OCI-M2 (cell line): ENCODE measurements at regions not wholly inside any gene's neighbourhood (a gene's known extent, or its start where the extent isn't known, plus 50 kb on each side); places are given as distances from the start of the nearest gene placed in this dataset.
"Not testable (repeated sequence)": the region's sequence is repeated elsewhere in the genome, so short reads cannot be mapped to it uniquely, and the experiment has no call there.

Experiments used
- DNase-seq: peaks from one replicate; lab custom pipeline; 2025; ENCODE audit not compliant: unreplicated experiment; lab: John Stamatoyannopoulos, UW

GRCh38 chr5:82661933-82662332 is 383.8 kb upstream of the RPS23 start:
- DNase-seq = no peak

DNA sequence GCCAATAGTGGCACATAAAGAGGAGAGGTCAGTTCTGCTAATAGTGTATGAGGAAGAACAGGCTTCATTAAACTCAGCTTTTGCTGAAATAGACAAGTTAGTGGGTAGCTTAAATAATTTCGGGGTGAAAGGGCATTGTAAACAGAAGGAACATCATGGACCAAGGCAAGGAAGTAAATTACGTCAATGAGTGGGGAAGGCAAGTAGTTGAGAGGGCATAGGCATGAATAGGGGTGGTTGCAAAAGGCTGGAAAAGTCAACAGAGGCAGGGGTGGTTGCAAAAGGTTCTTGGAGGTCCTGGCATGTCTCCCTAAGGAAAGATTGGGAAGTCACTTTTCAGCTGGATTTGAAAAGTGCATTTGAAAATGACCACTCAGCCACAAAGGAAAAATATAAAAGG is 383.3 kb upstream of the RPS23 start:
- DNase-seq = no peak

- DNase-seq = no peak
These were observed 381.0 kb upstream of the RPS23 start for GRCh38 chr5:82659115-82659514.

DNA sequence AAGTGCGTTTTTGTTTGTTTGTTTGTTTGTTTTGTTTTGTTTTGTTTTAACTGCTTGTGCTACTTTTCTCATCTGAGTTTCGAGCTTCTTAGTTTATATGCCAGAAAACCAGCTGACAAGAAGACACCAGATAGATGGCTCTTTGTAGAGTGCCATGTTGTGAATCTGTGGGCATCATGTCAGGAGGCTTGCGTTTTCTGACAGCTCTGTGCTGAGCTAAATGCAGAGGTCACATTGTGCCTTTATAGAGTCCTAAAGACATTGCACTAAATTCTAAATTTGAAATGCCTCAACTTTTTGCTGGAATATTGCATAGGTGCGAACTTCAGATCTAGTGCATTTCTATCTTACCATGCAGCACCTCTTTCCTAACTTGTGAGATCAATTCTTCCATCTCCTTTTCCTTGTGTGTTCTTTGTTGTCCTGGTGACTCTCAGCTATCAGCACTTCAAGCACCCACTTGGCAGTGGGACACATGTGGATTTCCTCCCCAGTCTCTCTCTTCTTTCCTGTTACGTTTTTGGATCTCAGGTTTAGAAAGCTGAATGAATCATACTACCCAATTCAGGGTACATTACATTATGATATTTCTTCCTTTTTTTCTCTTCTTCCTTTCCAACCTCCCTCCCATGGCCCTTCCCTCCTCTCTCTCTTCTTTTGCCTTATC is 379.0 kb upstream of the RPS23 start:
- no peak for DNase-seq

GRCh38 chr5:82656341-82656761 is 378.2 kb upstream of the RPS23 start:
- DNase-seq = no peak

GRCh38 chr5:82655078-82655477 is 376.9 kb upstream of the RPS23 start:
- no peak for DNase-seq

- DNase-seq = no peak
These were observed 371.8 kb upstream of the RPS23 start for GRCh38 chr5:82649943-82650342.

- DNase-seq = no peak
These were observed 366.6 kb upstream of the RPS23 start for GRCh38 chr5:82644766-82645165.

DNA sequence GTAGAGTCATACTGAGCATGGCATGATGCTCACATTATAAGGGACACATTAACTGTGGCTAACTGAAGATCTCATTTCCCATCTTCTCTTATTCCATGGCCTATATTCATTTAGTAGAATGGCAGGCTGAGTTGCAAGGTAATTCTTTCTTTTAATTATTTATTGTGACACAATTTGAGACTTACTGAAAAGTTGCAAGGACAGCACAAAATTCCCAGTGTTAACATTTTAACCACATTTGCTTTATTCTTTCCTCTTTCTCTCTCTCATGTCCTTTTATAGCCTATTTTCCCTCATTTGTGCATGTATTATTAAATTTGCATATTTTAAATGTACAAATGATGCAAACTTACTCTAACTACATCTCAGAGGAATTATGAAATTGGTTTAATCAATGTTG is 366.1 kb upstream of the RPS23 start:
- DNase-seq = no peak

GRCh38 chr5:82642313-82642712 is 364.2 kb upstream of the RPS23 start:
- no peak for DNase-seq

DNA sequence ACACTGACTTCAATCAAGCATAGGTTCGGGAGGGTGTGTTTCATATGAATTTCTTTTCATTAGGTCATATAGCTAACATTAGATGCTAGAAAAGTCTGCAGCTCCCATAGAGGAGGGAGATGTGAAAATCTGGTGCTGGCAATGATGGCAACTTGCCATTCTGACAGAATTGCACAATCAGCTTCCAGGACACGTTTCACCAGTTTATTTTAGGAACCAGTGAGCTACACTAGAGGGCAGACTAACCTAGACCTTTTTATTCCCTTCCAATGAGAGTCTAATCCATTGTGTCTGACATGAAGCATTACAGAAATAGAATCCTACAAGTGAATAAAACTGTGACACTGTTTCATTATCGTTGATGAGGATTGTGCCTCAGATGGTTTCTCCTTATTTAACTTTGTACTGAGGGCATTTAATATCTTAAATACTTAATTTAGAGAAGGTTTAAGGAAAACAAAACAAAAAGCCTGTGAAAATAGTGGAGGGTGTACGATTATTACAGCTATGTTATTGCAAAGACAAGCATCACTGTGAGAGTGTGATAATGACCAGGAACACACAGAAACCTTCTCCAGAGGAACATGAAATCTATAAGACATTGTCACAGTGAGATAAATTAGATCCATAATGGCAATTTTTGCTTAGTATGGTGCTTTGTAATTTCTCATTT is 363.3 kb upstream of the RPS23 start:
- DNase-seq = no peak

GRCh38 chr5:82640916-82641315 is 362.8 kb upstream of the RPS23 start:
- DNase-seq = no peak

GRCh38 chr5:82639393-82640144 is 361.4 kb upstream of the RPS23 start:
- DNase-seq = no peak

DNA sequence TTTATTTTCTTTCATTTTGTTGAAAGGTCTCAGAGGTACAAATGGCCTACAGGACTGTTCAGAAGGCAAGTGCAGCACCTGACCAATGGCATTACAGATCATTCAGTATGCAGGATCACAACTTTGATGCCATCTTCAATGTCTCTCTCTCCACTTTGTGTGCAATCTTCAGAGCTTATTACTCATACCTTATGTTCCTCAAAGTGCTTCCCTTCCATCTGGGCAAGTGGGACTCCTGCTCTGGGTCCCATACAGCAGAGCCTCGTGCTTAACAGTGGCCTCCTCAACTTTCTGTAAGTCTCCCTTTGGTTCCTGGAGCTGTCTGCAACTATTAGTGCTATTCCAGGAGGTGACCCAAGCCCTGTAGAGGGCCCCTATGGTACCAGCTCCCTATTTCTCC is 358.4 kb upstream of the RPS23 start:
- no peak for DNase-seq

DNA sequence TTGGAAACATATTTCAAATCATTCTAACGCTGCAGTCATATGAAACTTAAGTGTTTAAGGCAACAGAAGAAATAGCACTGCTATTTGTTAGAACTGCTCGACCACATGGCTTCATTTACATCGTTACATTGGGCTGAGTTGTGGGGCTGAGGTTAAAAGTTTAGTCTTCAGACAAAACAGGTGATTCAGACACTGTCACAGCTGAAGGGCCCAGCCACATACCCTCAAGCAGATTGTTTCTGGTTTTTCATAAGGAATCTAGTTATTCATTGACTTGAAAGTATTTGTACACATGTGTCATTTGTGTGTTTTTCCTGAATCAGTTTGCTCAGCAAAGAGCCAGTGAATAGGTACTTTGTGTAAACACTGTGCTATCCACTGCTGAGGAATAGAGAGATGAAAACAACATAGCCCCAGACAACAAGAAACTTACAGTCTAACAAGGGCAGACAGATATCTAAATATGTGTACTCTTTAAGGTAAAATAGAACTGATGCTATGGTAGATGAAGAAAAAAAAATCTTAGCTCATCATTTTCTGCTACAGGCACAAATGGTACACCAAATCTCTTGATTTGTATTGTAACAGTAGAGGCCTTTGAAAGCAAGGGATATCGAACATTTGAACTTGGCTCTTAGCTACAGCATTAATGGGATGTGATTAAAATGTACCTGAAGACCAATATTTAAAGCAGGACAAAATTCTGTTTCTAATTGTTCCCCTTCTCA is 357.6 kb upstream of the RPS23 start:
- no peak for DNase-seq

DNA sequence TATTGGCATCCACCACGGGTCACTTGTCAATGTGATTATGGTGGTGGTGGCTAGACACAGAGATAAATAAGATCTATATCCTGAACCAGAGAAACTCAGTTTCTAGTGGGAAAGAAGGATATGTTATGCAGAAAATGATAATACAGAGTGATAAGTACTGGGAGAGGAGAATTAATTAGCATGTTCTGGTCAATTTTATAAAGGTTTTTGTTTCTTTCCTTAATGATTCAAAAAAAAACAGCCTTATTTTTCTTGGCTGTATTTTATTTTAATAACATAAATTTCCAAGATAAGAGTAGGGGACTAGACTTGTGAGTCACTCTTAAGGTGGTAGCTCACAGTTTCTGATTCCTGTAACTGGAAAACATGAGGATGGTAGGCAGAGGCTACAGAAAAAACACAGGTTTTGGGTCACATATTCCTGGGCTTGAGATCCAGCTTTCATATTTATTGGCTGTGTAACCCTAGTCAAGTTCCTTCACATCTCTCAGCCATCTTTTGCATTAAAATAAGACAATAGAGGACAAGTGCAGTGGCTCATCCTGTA is 350.3 kb upstream of the RPS23 start:
- DNase-seq = no peak

GRCh38 chr5:82626905-82627591 is 348.9 kb upstream of the RPS23 start:
- not testable (repeated sequence) for DNase-seq

DNA sequence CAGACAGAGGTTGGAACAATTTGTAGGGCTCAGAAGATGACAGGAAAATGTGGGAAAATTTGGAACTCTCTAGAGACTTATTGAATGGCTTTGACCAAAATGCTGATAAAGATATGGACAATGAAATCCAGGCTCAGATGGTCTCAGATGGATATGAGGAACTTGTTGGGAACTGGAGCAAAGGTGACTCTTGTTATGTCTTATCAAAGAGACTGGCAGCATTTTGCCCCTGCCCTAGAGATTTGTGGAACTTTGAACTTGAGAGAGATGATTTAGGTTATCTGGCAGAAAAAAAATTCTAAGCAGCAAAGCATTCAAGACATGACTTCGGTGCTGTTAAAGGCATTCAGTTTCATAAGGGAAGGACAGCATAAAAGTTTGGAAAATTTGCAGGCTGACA is 347.9 kb upstream of the RPS23 start:
- not testable (repeated sequence) for DNase-seq

DNA sequence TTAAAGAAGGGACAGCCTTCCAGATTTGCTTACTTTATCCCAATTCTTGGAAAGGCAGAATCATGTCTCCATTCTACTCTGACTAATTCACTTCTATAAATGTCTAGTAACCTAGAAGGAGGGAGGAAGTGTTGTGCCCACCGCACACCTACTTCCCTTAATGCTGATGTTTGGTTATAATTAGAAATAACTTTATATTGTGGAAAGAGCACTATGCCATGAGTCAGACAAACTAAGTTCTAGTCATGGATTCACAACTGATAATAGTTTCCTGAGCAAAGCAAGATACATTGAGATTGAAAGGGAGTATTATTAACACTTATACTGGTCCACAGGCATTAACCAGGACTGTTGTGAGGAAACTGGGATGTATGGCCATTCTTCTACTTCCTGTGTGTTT is 345.9 kb upstream of the RPS23 start:
- DNase-seq = no peak

DNA sequence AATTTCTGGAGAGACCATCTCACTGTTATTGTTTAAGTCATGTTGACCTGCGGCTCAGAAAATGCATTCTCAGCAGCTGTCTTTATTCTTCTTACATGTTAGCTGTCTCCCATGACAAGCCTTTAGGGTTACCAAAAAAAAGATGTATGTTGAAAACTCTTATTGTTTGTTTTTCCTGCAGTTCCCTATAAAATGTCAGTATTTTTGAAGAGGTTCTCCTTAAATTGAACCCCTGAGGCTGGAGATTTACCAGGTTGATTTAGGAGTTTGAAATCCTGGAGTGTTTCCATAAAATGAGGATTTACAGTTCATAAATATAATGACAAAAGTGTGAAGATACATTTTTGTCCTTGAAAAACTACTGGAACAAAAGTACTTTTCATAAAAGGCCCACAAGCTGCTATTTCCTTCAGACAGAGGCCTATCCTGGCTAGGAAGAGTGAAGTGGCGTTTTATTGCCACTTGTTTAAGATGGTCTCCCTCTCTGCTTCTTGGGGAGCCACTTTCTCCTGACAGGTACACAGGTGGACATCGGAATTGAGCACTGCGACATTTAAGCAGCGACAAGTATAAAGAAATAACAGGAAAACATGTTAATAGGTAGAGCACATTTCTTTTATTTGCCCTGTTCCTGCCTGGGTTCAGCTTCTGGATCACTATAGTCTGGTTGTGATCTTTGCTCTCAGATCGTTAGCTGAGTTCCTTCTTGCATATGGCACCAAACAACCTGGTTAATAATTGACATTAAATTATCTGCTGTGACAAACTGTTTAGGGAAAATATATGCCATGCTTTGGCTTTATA is 344.8 kb upstream of the RPS23 start:
- no peak for DNase-seq
